Glutamatergic neuron (in vitro differentiated cells): ENCODE measurements at regions not wholly inside any gene's neighbourhood (a gene's known extent, or its start where the extent isn't known, plus 50 kb on each side); places are given as distances from the start of the nearest gene placed in this dataset.
A peak's percentile ranks its signal among the peaks of the same experiment; 100 is the strongest.

ENCODE experiments used
- DNase-seq: peaks from one replicate; pipeline ENCODE4 v3.0.0; 2022
- H3K27ac Mint-ChIP-seq: one replicate; pipeline ENCODE4 v1.8.0; 2020; ENCODE audit warnings: mild to moderate bottlenecking, mixed read lengths, inconsistent platforms; ENCODE audit not compliant: unreplicated experiment
- H3K27me3 Mint-ChIP-seq: one replicate; pipeline ENCODE4 v1.8.0; 2020; ENCODE audit warnings: mild to moderate bottlenecking, moderate library complexity, mixed read lengths, inconsistent platforms; ENCODE audit not compliant: unreplicated experiment
- H3K36me3 Mint-ChIP-seq: one replicate; pipeline ENCODE4 v1.8.0; 2020; ENCODE audit warnings: mild to moderate bottlenecking, mixed read lengths, inconsistent platforms; ENCODE audit not compliant: unreplicated experiment
- H3K4me1 Mint-ChIP-seq: one replicate; pipeline ENCODE4 v1.8.0; 2020; ENCODE audit warnings: mild to moderate bottlenecking, low read depth, mixed read lengths, inconsistent platforms; ENCODE audit not compliant: unreplicated experiment
- H3K4me3 Mint-ChIP-seq: one replicate; pipeline ENCODE4 v1.8.0; 2020; ENCODE audit warnings: mild to moderate bottlenecking, mixed read lengths, inconsistent platforms; ENCODE audit not compliant: unreplicated experiment
- H3K9me3 Mint-ChIP-seq: one replicate; pipeline ENCODE4 v1.8.0; 2020; ENCODE audit warnings: mild to moderate bottlenecking, moderate library complexity, mixed read lengths, inconsistent platforms; ENCODE audit not compliant: unreplicated experiment
- CTCF ChIP-seq: fragments of 200-600 bp; sonication (generic); IDR thresholded peaks from one replicate; pipeline ENCODE4 v1.5.0; 2021; ENCODE audit not compliant: partially characterized antibody, unreplicated experiment

- Mint-ChIP-seq H3K4me1 (peaks cover 18% of the 10 kb centered on the region), H3K36me3 (no peaks in the 10 kb centered on the region), H3K27me3 (no peaks in the 10 kb centered on the region), H3K27ac (peak overlapping the region; percentile 5), H3K4me3 (no peak overlapping the region), H3K9me3 (peaks cover 5% of the 10 kb centered on the region)
- TF ChIP-seq CTCF: no peak
- DNase-seq: no peak
These were observed 596.4 kb upstream of the B3GAT1 start for GRCh38 chr11:135008412-135008811.

GRCh38 chr11:135008001-135008405 is 596.0 kb upstream of the B3GAT1 start:
- Mint-ChIP-seq H3K27ac (peak overlapping the region; percentile 17), H3K36me3 (no peaks in the 10 kb centered on the region), H3K4me1 (peaks cover 18% of the 10 kb centered on the region), H3K4me3 (peak overlapping the region; percentile 11), H3K27me3 (no peaks in the 10 kb centered on the region), H3K9me3 (peaks cover 5% of the 10 kb centered on the region)
- DNase-seq: no peak
- TF ChIP-seq CTCF: no peak

GRCh38 chr11:135006800-135007199 is 594.8 kb upstream of the B3GAT1 start:
- TF ChIP-seq CTCF: no peak
- no peak overlapping the region for H3K4me3 Mint-ChIP-seq
- H3K27ac Mint-ChIP-seq: peak overlapping the region; percentile 53
- peaks cover 4% of the 10 kb centered on the region for H3K9me3 Mint-ChIP-seq
- H3K36me3 Mint-ChIP-seq: no peaks in the 10 kb centered on the region
- peaks cover 18% of the 10 kb centered on the region for H3K4me1 Mint-ChIP-seq
- DNase-seq: no peak
- H3K27me3 Mint-ChIP-seq: no peaks in the 10 kb centered on the region

GRCh38 chr11:135004495-135004894 is 592.5 kb upstream of the B3GAT1 start:
- no peak for DNase-seq
- TF ChIP-seq CTCF: no peak
- Mint-ChIP-seq H3K9me3 (peaks cover 4% of the 10 kb centered on the region), H3K27me3 (no peaks in the 10 kb centered on the region), H3K4me3 (no peak overlapping the region), H3K27ac (no peak overlapping the region), H3K36me3 (no peaks in the 10 kb centered on the region), H3K4me1 (peaks cover 24% of the 10 kb centered on the region)

GRCh38 chr11:135002236-135002635 is 590.2 kb upstream of the B3GAT1 start:
- Mint-ChIP-seq H3K36me3 (no peaks in the 10 kb centered on the region), H3K4me3 (no peak overlapping the region), H3K4me1 (peaks cover 18% of the 10 kb centered on the region), H3K9me3 (no peaks in the 10 kb centered on the region), H3K27ac (no peak overlapping the region), H3K27me3 (no peaks in the 10 kb centered on the region)
- DNase-seq: no peak
- TF ChIP-seq CTCF: no peak
